T-helper 2 cell treated with Interferon-gamma antibody and Interleukin-4, amounts not matched to agents 5 μg/mL and 100 μg/mL, for 36 hours (primary cell): ENCODE measurements at regions not wholly inside any gene's neighbourhood (a gene's known extent, or its start where the extent isn't known, plus 50 kb on each side); places are given as distances from the start of the nearest gene placed in this dataset.

Experiments
- DNase-seq: peaks from one replicate; pipeline ENCODE4 v3.0.0; 2021; ENCODE audit warnings: low spot score
- H3K27ac Mint-ChIP-seq: one replicate; pipeline ENCODE4 v1.8.0; 2021; ENCODE audit warnings: mild to moderate bottlenecking, mixed read lengths
- H3K27me3 Mint-ChIP-seq: one replicate; pipeline ENCODE4 v1.8.0; 2021; ENCODE audit warnings: low read depth, mixed read lengths
- H3K36me3 Mint-ChIP-seq: one replicate; pipeline ENCODE4 v1.8.0; 2021; ENCODE audit warnings: low read depth, mixed read lengths
- H3K4me1 Mint-ChIP-seq: one replicate; pipeline ENCODE4 v1.8.0; 2021; ENCODE audit warnings: low read depth, mixed read lengths
- H3K4me3 Mint-ChIP-seq: one replicate; pipeline ENCODE4 v1.8.0; 2022; ENCODE audit warnings: mild to moderate bottlenecking, moderate library complexity, mixed read lengths
- H3K9me3 Mint-ChIP-seq: one replicate; pipeline ENCODE4 v1.8.0; 2021; ENCODE audit warnings: mixed read lengths

GRCh38 chr5:145198525-145199260 lies 636.4 kb downstream of the PRELID2 start:
- no peaks in the 10 kb centered on the region for H3K27me3 Mint-ChIP-seq
- H3K4me3 Mint-ChIP-seq: no peak overlapping the region
- no peaks in the 10 kb centered on the region for H3K4me1 Mint-ChIP-seq
- no peaks in the 10 kb centered on the region for H3K36me3 Mint-ChIP-seq
- H3K9me3 Mint-ChIP-seq: no peaks in the 10 kb centered on the region
- no peak overlapping the region for H3K27ac Mint-ChIP-seq
- DNase-seq: no peak

GRCh38 chr5:145189746-145190145 lies 645.4 kb downstream of the PRELID2 start:
- Mint-ChIP-seq H3K27ac (no peak overlapping the region), H3K4me1 (no peaks in the 10 kb centered on the region), H3K27me3 (no peaks in the 10 kb centered on the region), H3K9me3 (peaks cover 22% of the 10 kb centered on the region), H3K4me3 (no peak overlapping the region), H3K36me3 (no peaks in the 10 kb centered on the region)
- DNase-seq: no peak

- Mint-ChIP-seq H3K9me3 (peaks cover 14% of the 10 kb centered on the region), H3K27me3 (no peaks in the 10 kb centered on the region), H3K4me1 (no peaks in the 10 kb centered on the region), H3K36me3 (no peaks in the 10 kb centered on the region), H3K27ac (no peak overlapping the region), H3K4me3 (no peak overlapping the region)
- no peak for DNase-seq
Measured at GRCh38 chr5:145180371-145180770, 654.8 kb downstream of the PRELID2 start.

GRCh38 chr5:145178641-145179523 lies 656.3 kb downstream of the PRELID2 start:
- H3K4me1 Mint-ChIP-seq: no peaks in the 10 kb centered on the region
- no peak for DNase-seq

GRCh38 chr5:145176041-145176440 lies 659.1 kb downstream of the PRELID2 start:
- Mint-ChIP-seq H3K4me3 (no peak overlapping the region), H3K27me3 (no peaks in the 10 kb centered on the region), H3K9me3 (peaks cover 9% of the 10 kb centered on the region), H3K36me3 (no peaks in the 10 kb centered on the region), H3K27ac (no peak overlapping the region), H3K4me1 (no peaks in the 10 kb centered on the region)
- no peak for DNase-seq

More at GRCh38 chr5:145178641-145179523, 656.3 kb downstream of the PRELID2 start:
- no peak overlapping the region for H3K4me3 Mint-ChIP-seq
- no peaks in the 10 kb centered on the region for H3K27me3 Mint-ChIP-seq
- no peak overlapping the region for H3K27ac Mint-ChIP-seq
- no peaks in the 10 kb centered on the region for H3K36me3 Mint-ChIP-seq
- H3K9me3 Mint-ChIP-seq: peaks cover 9% of the 10 kb centered on the region

GRCh38 chr5:145166110-145166509 lies 669.0 kb downstream of the PRELID2 start:
- H3K9me3 Mint-ChIP-seq: peaks cover 5% of the 10 kb centered on the region
- no peak for DNase-seq
- H3K36me3 Mint-ChIP-seq: no peaks in the 10 kb centered on the region
- no peak overlapping the region for H3K4me3 Mint-ChIP-seq
- no peaks in the 10 kb centered on the region for H3K27me3 Mint-ChIP-seq
- no peak overlapping the region for H3K27ac Mint-ChIP-seq
- no peaks in the 10 kb centered on the region for H3K4me1 Mint-ChIP-seq

- Mint-ChIP-seq H3K9me3 (peaks cover 1% of the 10 kb centered on the region), H3K36me3 (no peaks in the 10 kb centered on the region), H3K27ac (no peak overlapping the region), H3K4me3 (no peak overlapping the region), H3K4me1 (no peaks in the 10 kb centered on the region), H3K27me3 (no peaks in the 10 kb centered on the region)
- no peak for DNase-seq
Measured at GRCh38 chr5:145163876-145164275, 671.3 kb downstream of the PRELID2 start.

- no peak overlapping the region for H3K27ac Mint-ChIP-seq
- H3K4me1 Mint-ChIP-seq: no peaks in the 10 kb centered on the region
- H3K9me3 Mint-ChIP-seq: no peaks in the 10 kb centered on the region
- H3K4me3 Mint-ChIP-seq: no peak overlapping the region
- no peaks in the 10 kb centered on the region for H3K27me3 Mint-ChIP-seq
- no peaks in the 10 kb centered on the region for H3K36me3 Mint-ChIP-seq
- no peak for DNase-seq
Measured at GRCh38 chr5:145162626-145163025, 672.5 kb downstream of the PRELID2 start.

GRCh38 chr5:145161391-145161790 lies 673.8 kb downstream of the PRELID2 start:
- H3K4me1 Mint-ChIP-seq: no peaks in the 10 kb centered on the region
- no peak overlapping the region for H3K4me3 Mint-ChIP-seq

GRCh38 chr5:145160679-145161078 lies 674.5 kb downstream of the PRELID2 start:
- no peaks in the 10 kb centered on the region for H3K4me1 Mint-ChIP-seq
- H3K4me3 Mint-ChIP-seq: no peak overlapping the region
- H3K36me3 Mint-ChIP-seq: no peaks in the 10 kb centered on the region
- H3K27me3 Mint-ChIP-seq: no peaks in the 10 kb centered on the region
- no peak for DNase-seq
- H3K9me3 Mint-ChIP-seq: no peaks in the 10 kb centered on the region
- no peak overlapping the region for H3K27ac Mint-ChIP-seq

More at GRCh38 chr5:145161391-145161790, 673.8 kb downstream of the PRELID2 start:
- no peak for DNase-seq
- H3K36me3 Mint-ChIP-seq: no peaks in the 10 kb centered on the region
- no peak overlapping the region for H3K27ac Mint-ChIP-seq
- H3K27me3 Mint-ChIP-seq: no peaks in the 10 kb centered on the region
- no peaks in the 10 kb centered on the region for H3K9me3 Mint-ChIP-seq

- H3K4me3 Mint-ChIP-seq: no peak overlapping the region
- H3K36me3 Mint-ChIP-seq: no peaks in the 10 kb centered on the region
- no peaks in the 10 kb centered on the region for H3K9me3 Mint-ChIP-seq
- DNase-seq: no peak
- H3K27ac Mint-ChIP-seq: no peak overlapping the region
- no peaks in the 10 kb centered on the region for H3K27me3 Mint-ChIP-seq
- no peaks in the 10 kb centered on the region for H3K4me1 Mint-ChIP-seq
Measured at GRCh38 chr5:145158730-145159129, 676.4 kb downstream of the PRELID2 start.

- no peak overlapping the region for H3K27ac Mint-ChIP-seq
- no peaks in the 10 kb centered on the region for H3K36me3 Mint-ChIP-seq
- DNase-seq: no peak
- H3K4me1 Mint-ChIP-seq: no peaks in the 10 kb centered on the region
- H3K4me3 Mint-ChIP-seq: no peak overlapping the region
- H3K27me3 Mint-ChIP-seq: no peaks in the 10 kb centered on the region
- H3K9me3 Mint-ChIP-seq: no peaks in the 10 kb centered on the region
Measured at GRCh38 chr5:145157841-145158240, 677.3 kb downstream of the PRELID2 start.

GRCh38 chr5:145141534-145141933 lies 693.6 kb downstream of the PRELID2 start:
- DNase-seq: no peak
- H3K9me3 Mint-ChIP-seq: peaks cover 7% of the 10 kb centered on the region
- no peaks in the 10 kb centered on the region for H3K4me1 Mint-ChIP-seq
- no peaks in the 10 kb centered on the region for H3K36me3 Mint-ChIP-seq
- H3K27me3 Mint-ChIP-seq: no peaks in the 10 kb centered on the region
- no peak overlapping the region for H3K27ac Mint-ChIP-seq
- H3K4me3 Mint-ChIP-seq: no peak overlapping the region

- H3K27ac Mint-ChIP-seq: no peak overlapping the region
- H3K4me1 Mint-ChIP-seq: no peaks in the 10 kb centered on the region
- H3K36me3 Mint-ChIP-seq: no peaks in the 10 kb centered on the region
- no peak overlapping the region for H3K4me3 Mint-ChIP-seq
- no peaks in the 10 kb centered on the region for H3K9me3 Mint-ChIP-seq
- no peak for DNase-seq
- no peaks in the 10 kb centered on the region for H3K27me3 Mint-ChIP-seq
Measured at GRCh38 chr5:145130996-145131395, 704.1 kb downstream of the PRELID2 start.
